Fibroblast of lung (primary cell): ENCODE measurements at regions not wholly inside any gene's neighbourhood (a gene's known extent, or its start where the extent isn't known, plus 50 kb on each side); places are given as distances from the start of the nearest gene placed in this dataset.

ENCODE experiments used
- CTCF ChIP-seq, 2 donors: IDR thresholded peaks in 1 of 2; conservative IDR thresholded peaks in 1 of 2; 1 replicate in 1 of 2; 2 replicates in 1 of 2; pipeline ENCODE4 v1.5.1; 2011 to 2012; ENCODE audit warnings: low read length in 2 of 2, control low read depth in 1 of 2, inconsistent platforms in 1 of 2, low read depth in 1 of 2, mild to moderate bottlenecking in 1 of 2
- EZH2 ChIP-seq: IDR thresholded peaks from 2 replicates; pipeline ENCODE4 v1.5.1; 2012; ENCODE audit warnings: low read length, control low read depth, mild to moderate bottlenecking; ENCODE audit errors: missing control alignments

DNA sequence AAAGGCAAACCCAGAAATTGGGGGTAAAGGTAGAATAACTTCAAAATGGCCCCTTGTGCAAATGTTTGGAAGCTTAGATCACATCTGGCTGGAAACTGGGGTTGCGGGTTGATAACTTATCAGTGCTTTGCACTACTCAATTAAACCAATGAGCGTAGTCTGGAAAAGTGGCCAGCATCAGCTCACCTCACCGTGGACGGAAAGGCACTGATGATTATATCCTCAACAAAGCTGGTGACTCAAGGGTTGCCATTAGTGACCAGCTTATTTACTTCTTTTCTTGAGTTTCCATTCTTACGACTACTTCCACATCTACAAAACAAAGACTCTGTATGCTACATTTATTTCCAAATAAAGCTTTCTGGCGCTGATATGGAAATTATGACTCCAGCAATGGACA lies 198.5 kb upstream of the HEY2 start:
- no peak for TF ChIP-seq CTCF (conservative IDR thresholded peaks at IDR 0.05 in 1 of 2, IDR thresholded peaks at IDR 0.05 in 1 of 2; ENCODE audit: low read depth in 1 of 2, low read length in 2 of 2)
- no peak for TF ChIP-seq EZH2
